DOHH2 (cell line): ENCODE measurements at regions not wholly inside any gene's neighbourhood (a gene's known extent, or its start where the extent isn't known, plus 50 kb on each side); places are given as distances from the start of the nearest gene placed in this dataset.

ENCODE experiments used
- H3F3A ChIP-seq: fragments of 200-600 bp; sonication (generic), shearing (Covaris generic); 2 replicates; pipeline ENCODE4 v1.6.0; 2016; ENCODE audit warnings: antibody characterized with exemption, mild to moderate bottlenecking; ENCODE audit not compliant: control insufficient read depth, insufficient read depth
- H3K27ac ChIP-seq: fragments of 200-600 bp; sonication (generic); 2 replicates; pipeline ENCODE4 v1.5.1; 2014; ENCODE audit warnings: low read depth, mild to moderate bottlenecking, low read length, moderate library complexity
- H3K27me3 ChIP-seq: fragments of 200-600 bp; sonication (generic); 2 replicates; pipeline ENCODE4 v1.6.1; 2014; ENCODE audit warnings: mild to moderate bottlenecking, low read length, mixed read lengths; ENCODE audit not compliant: control insufficient read depth
- H3K36me3 ChIP-seq: fragments of 200-600 bp; sonication (generic); 2 replicates; pipeline ENCODE4 v1.6.1; 2014; ENCODE audit warnings: mild to moderate bottlenecking, low read length, moderate library complexity, mixed read lengths; ENCODE audit not compliant: control insufficient read depth
- H3K4me1 ChIP-seq: fragments of 200-600 bp; sonication (generic); 2 replicates; pipeline ENCODE4 v1.6.1; 2014; ENCODE audit warnings: mild to moderate bottlenecking, low read length, mixed read lengths; ENCODE audit not compliant: control insufficient read depth
- H3K4me2 ChIP-seq: fragments of 200-600 bp; sonication (generic); 2 replicates; pipeline ENCODE4 v1.6.0; 2014; ENCODE audit warnings: mild to moderate bottlenecking, low read length, moderate library complexity
- H3K4me3 ChIP-seq: fragments of 200-600 bp; sonication (generic); 2 replicates; pipeline ENCODE4 v1.5.1; 2014; ENCODE audit warnings: mild to moderate bottlenecking, low read length, mixed read lengths
- H3K79me2 ChIP-seq: fragments of 200-600 bp; sonication (generic); 2 replicates; pipeline ENCODE4 v1.6.1; 2014; ENCODE audit warnings: mild to moderate bottlenecking, low read length, mixed read lengths; ENCODE audit not compliant: control insufficient read depth
- H3K9me2 ChIP-seq: fragments of 200-600 bp; sonication (generic); replicated peaks from 2 replicates; pipeline ENCODE4 v1.6.1; 2014; ENCODE audit warnings: mild to moderate bottlenecking, low read length, mixed read lengths; ENCODE audit not compliant: control insufficient read depth
- H3K9me3 ChIP-seq: fragments of 200-600 bp; sonication (generic); 2 replicates; pipeline ENCODE4 v1.6.1; 2014; ENCODE audit warnings: antibody characterized with exemption, low read length, mixed read lengths; ENCODE audit not compliant: control insufficient read depth, insufficient read depth
- H4K20me1 ChIP-seq: fragments of 200-600 bp; sonication (generic); 2 replicates; pipeline ENCODE4 v1.6.0; 2014; ENCODE audit warnings: low read depth, mild to moderate bottlenecking, antibody characterized with exemption, low read length, moderate library complexity; ENCODE audit not compliant: control insufficient read depth, insufficient read depth
- EZH2phosphoT487 ChIP-seq: fragments of 200-600 bp; sonication (generic); IDR thresholded peaks from 2 replicates; pipeline ENCODE4 v1.6.1; 2017; ENCODE audit warnings: borderline replicate concordance, mild to moderate bottlenecking, antibody characterized with exemption, low read length, moderate library complexity, mixed read lengths
- TF ChIP-seq, protein P1 (sequence below): fragments of 200-600 bp; sonication (generic); IDR thresholded peaks from one replicate; pipeline ENCODE4 v1.5.1; 2014; ENCODE audit warnings: antibody characterized with exemption, mild to moderate bottlenecking, low read depth, low read length; ENCODE audit not compliant: poor library complexity, severe bottlenecking

DNA sequence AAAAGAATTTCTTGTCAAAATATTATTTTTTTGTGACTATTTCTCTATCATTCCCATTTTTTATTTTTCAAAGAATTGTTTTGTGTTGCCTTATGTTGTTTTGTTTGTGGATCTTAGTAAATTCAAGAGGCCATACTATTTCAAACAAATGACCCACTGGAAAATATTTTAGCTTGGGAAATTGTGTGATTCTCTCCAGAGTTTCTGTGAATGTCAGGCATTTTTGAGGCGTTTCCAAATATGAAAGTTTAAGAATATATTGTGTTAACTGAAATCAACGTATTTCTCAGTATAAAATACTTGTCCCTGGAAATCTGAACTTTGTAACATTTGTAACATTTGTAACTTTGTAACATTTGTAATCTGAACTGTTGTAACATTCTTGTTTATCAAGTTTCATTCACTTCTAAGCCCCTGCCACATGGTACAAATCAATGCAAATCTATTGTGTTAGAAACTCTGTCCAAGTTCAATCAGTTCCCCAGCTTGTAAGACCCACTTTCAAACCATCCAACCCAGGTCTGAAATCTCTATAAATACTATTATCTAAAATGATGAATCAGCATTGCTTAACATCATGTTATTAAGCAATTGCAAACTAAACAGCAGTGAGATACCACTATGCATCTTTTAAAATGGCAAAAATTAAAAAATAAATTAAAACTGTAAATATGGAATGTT is 465.4 kb upstream of the GRID2 start:
- no peak overlapping the region for H3K4me3 ChIP-seq
- TF ChIP-seq, protein P1, sequence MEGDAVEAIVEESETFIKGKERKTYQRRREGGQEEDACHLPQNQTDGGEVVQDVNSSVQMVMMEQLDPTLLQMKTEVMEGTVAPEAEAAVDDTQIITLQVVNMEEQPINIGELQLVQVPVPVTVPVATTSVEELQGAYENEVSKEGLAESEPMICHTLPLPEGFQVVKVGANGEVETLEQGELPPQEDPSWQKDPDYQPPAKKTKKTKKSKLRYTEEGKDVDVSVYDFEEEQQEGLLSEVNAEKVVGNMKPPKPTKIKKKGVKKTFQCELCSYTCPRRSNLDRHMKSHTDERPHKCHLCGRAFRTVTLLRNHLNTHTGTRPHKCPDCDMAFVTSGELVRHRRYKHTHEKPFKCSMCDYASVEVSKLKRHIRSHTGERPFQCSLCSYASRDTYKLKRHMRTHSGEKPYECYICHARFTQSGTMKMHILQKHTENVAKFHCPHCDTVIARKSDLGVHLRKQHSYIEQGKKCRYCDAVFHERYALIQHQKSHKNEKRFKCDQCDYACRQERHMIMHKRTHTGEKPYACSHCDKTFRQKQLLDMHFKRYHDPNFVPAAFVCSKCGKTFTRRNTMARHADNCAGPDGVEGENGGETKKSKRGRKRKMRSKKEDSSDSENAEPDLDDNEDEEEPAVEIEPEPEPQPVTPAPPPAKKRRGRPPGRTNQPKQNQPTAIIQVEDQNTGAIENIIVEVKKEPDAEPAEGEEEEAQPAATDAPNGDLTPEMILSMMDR = no peak
- TF ChIP-seq EZH2phosphoT487 = no peak
- H3K9me2 ChIP-seq = no peaks in the 10 kb centered on the region
- no peaks in the 10 kb centered on the region for H3K79me2 ChIP-seq
- no peaks in the 10 kb centered on the region for H3F3A ChIP-seq
- H3K4me2 ChIP-seq = no peak overlapping the region
- H3K9me3 ChIP-seq = no peaks in the 10 kb centered on the region; the same call in 1 of the 2 replicates
- H3K27me3 ChIP-seq = no peaks in the 10 kb centered on the region
- H3K36me3 ChIP-seq = no peaks in the 10 kb centered on the region
- H3K27ac ChIP-seq = no peak overlapping the region
- no peaks in the 10 kb centered on the region for H3K4me1 ChIP-seq
- no peaks in the 10 kb centered on the region for H4K20me1 ChIP-seq

DNA sequence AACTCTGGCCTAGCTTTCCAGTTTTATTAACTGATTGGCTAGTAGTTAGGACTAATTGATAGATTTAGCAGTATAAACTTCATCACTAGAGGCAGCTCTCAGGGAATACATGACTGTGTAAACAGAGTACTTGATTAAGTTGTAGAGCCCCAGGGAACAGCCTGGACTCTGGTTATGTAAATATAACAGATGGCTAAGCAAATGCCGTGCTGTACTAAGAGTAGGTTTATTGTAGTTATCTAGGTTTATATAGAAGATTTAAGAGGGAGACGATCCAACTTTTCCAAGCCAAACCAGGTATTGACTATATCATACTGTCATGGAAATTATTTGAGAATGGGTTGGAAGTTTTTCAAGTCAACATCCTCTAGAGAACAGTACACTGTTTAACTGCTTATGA is 463.4 kb upstream of the GRID2 start:
- Histone ChIP-seq H4K20me1 (no peaks in the 10 kb centered on the region), H3K79me2 (no peaks in the 10 kb centered on the region), H3K4me2 (no peak overlapping the region), H3K36me3 (no peaks in the 10 kb centered on the region), H3F3A (no peaks in the 10 kb centered on the region), H3K27me3 (no peaks in the 10 kb centered on the region), H3K9me3 (no peaks in the 10 kb centered on the region), H3K4me1 (no peaks in the 10 kb centered on the region), H3K9me2 (no peaks in the 10 kb centered on the region), H3K4me3 (no peak overlapping the region), H3K27ac (no peak overlapping the region)
- TF ChIP-seq, protein P1 = no peak
- TF ChIP-seq EZH2phosphoT487 = no peak

DNA sequence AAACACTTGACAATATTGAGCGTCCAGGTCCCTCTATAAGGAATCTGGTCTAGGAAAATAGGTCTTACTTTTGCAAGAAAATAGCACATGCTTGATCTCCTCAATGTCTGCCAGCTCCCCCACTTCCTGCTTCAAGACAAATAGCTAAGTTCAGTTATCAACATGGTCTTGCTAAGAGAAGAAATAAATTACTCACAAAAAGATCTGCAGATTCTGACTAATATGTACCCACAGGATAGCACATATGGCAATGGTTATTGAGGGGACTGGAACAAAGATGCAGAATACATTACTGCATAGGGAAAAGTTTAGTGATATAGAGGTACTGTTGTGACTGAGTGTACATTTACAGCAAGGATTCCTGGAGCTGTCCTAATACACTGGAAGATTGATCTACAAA is 457.5 kb upstream of the GRID2 start:
- H3K27me3 ChIP-seq = no peaks in the 10 kb centered on the region
- no peak overlapping the region for H3K27ac ChIP-seq
- no peaks in the 10 kb centered on the region for H4K20me1 ChIP-seq
- H3K36me3 ChIP-seq = no peaks in the 10 kb centered on the region
- no peak overlapping the region for H3K4me3 ChIP-seq
- no peaks in the 10 kb centered on the region for H3K4me1 ChIP-seq
- H3K9me2 ChIP-seq = no peaks in the 10 kb centered on the region
- no peaks in the 10 kb centered on the region for H3K9me3 ChIP-seq
- H3K79me2 ChIP-seq = no peaks in the 10 kb centered on the region
- H3K4me2 ChIP-seq = no peak overlapping the region
- TF ChIP-seq EZH2phosphoT487 = no peak
- TF ChIP-seq, protein P1 = no peak
- no peaks in the 10 kb centered on the region for H3F3A ChIP-seq
